ENCODE measurements at regions not wholly inside any gene's neighbourhood (a gene's known extent, or its start where the extent isn't known, plus 50 kb on each side); places are given as distances from the start of the nearest gene placed in this dataset.

- TF ChIP-seq CTCF (IDR thresholded peaks at IDR 0.05; ENCODE audit: insufficient read depth, missing control alignments): no peak
- FAIRE-seq (no peak), DNase-seq (ENCODE audit: insufficient read length, low spot score) (no peak)
Measured at GRCh38 chr3:64836097-64836496, 148.3 kb upstream of the ADAMTS9 start.

GRCh38 chr3:64832098-64832497 lies 144.3 kb upstream of the ADAMTS9 start:
- FAIRE-seq (no peak), DNase-seq (ENCODE audit: insufficient read length, low spot score) (no peak)
- TF ChIP-seq CTCF (IDR thresholded peaks at IDR 0.05; ENCODE audit: insufficient read depth, missing control alignments): no peak

GRCh38 chr3:64830681-64831080 lies 142.9 kb upstream of the ADAMTS9 start:
- no peak for FAIRE-seq

DNA sequence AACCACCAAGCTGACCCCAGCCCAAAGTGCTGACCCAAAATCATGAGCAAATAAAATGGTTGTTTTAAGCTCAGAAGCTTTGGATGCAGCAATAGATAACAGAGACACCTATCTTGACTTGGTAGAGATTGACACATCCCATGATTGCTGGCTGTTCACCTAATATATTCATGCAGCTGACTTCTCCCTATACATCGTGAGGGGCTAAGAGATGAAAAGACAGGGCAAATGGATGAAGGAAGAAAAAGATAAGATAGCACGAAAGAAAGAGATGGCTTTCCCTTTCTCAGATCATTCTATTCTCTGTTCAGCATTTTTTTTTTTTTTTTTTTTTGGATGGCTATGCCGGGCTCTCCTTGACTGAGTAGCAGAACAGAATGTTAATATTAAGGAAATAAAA lies 141.5 kb upstream of the ADAMTS9 start:
- no peak for DNase-seq (ENCODE audit: insufficient read length, low spot score)
- FAIRE-seq: no peak
- TF ChIP-seq CTCF (IDR thresholded peaks at IDR 0.05; ENCODE audit: insufficient read depth, missing control alignments): no peak

More at GRCh38 chr3:64830681-64831080, 142.9 kb upstream of the ADAMTS9 start:
- no peak for TF ChIP-seq CTCF (IDR thresholded peaks at IDR 0.05; ENCODE audit: insufficient read depth, missing control alignments)
- DNase-seq (ENCODE audit: insufficient read length, low spot score): no peak

GRCh38 chr3:64828276-64828675 lies 140.5 kb upstream of the ADAMTS9 start:
- FAIRE-seq (no peak), DNase-seq (ENCODE audit: insufficient read length, low spot score) (no peak)
- TF ChIP-seq CTCF (IDR thresholded peaks at IDR 0.05; ENCODE audit: insufficient read depth, missing control alignments): no peak

- no peak for DNase-seq (ENCODE audit: insufficient read length, low spot score)
- no peak for TF ChIP-seq CTCF (IDR thresholded peaks at IDR 0.05; ENCODE audit: insufficient read depth, missing control alignments)
- FAIRE-seq: no peak
Measured at GRCh38 chr3:64827431-64827830, 139.6 kb upstream of the ADAMTS9 start.

GRCh38 chr3:64827019-64827418 lies 139.2 kb upstream of the ADAMTS9 start:
- no peak for DNase-seq (ENCODE audit: insufficient read length, low spot score)
- no peak for FAIRE-seq
- no peak for TF ChIP-seq CTCF (IDR thresholded peaks at IDR 0.05; ENCODE audit: insufficient read depth, missing control alignments)

Measured in D721Med (cell line).